ENCODE measurements at regions not wholly inside any gene's neighbourhood (a gene's known extent, or its start where the extent isn't known, plus 50 kb on each side); places are given as distances from the start of the nearest gene placed in this dataset.
"Not testable (repeated sequence)": the region's sequence is repeated elsewhere in the genome, so short reads cannot be mapped to it uniquely, and the experiment has no call there.

GRCh38 chr18:51330739-51331138 lies 133.3 kb upstream of the MEX3C start:
- DNase-seq = peak in 1 of 2 experiments; percentile 41

GRCh38 chr18:51337406-51337805 lies 139.9 kb upstream of the MEX3C start:
- no peak for DNase-seq

- DNase-seq = peak in 1 of 2 experiments; percentile 3
Observed at GRCh38 chr18:51339856-51340255, 142.4 kb upstream of the MEX3C start.

- no peak for DNase-seq
Observed at GRCh38 chr18:51340332-51340731, 142.9 kb upstream of the MEX3C start.

- no peak for DNase-seq
Observed at GRCh38 chr18:51342815-51343214, 145.3 kb upstream of the MEX3C start.

- DNase-seq = no peak
Observed at GRCh38 chr18:51345848-51346391, 148.4 kb upstream of the MEX3C start.

- DNase-seq = no peak
Observed at GRCh38 chr18:51346404-51346803, 148.9 kb upstream of the MEX3C start.

- no peak for DNase-seq
Observed at GRCh38 chr18:51350081-51350480, 152.6 kb upstream of the MEX3C start.

- no peak for DNase-seq
Observed at GRCh38 chr18:51355841-51356240, 158.4 kb upstream of the MEX3C start.

- DNase-seq = not testable (repeated sequence)
Observed at GRCh38 chr18:51360301-51360700, 162.8 kb upstream of the MEX3C start.

- DNase-seq = no peak
Observed at GRCh38 chr18:51361130-51361860, 163.8 kb upstream of the MEX3C start.

GRCh38 chr18:51363384-51363783 lies 165.9 kb upstream of the MEX3C start:
- no peak for DNase-seq

- DNase-seq = no peak
Observed at GRCh38 chr18:51370996-51371395, 173.5 kb upstream of the MEX3C start.

GRCh38 chr18:51371929-51372328 lies 174.4 kb upstream of the MEX3C start:
- DNase-seq = no peak

GRCh38 chr18:51382081-51382480 lies 184.6 kb upstream of the MEX3C start:
- no peak for DNase-seq

- no peak for DNase-seq
Observed at GRCh38 chr18:51383116-51383515, 185.6 kb upstream of the MEX3C start.

GRCh38 chr18:51383711-51384110 lies 186.2 kb upstream of the MEX3C start:
- no peak for DNase-seq

- no peak for DNase-seq
Observed at GRCh38 chr18:51385270-51385669, 187.8 kb upstream of the MEX3C start.

- DNase-seq = no peak
Observed at GRCh38 chr18:51390702-51391101, 193.2 kb upstream of the MEX3C start.

- no peak for DNase-seq
Observed at GRCh38 chr18:51391215-51391614, 193.7 kb upstream of the MEX3C start.

GRCh38 chr18:51391731-51392130 lies 194.2 kb upstream of the MEX3C start:
- DNase-seq = no peak

- DNase-seq = no peak
Observed at GRCh38 chr18:51397347-51397962, 200.0 kb upstream of the MEX3C start.

GRCh38 chr18:51398104-51398503 lies 200.6 kb upstream of the MEX3C start:
- DNase-seq = no peak

GRCh38 chr18:51399491-51400122 lies 202.1 kb upstream of the MEX3C start:
- DNase-seq = no peak
